ENCODE measurements at regions not wholly inside any gene's neighbourhood (a gene's known extent, or its start where the extent isn't known, plus 50 kb on each side); places are given as distances from the start of the nearest gene placed in this dataset.
"Not testable (repeated sequence)": the region's sequence is repeated elsewhere in the genome, so short reads cannot be mapped to it uniquely, and the experiment has no call there.

DNA sequence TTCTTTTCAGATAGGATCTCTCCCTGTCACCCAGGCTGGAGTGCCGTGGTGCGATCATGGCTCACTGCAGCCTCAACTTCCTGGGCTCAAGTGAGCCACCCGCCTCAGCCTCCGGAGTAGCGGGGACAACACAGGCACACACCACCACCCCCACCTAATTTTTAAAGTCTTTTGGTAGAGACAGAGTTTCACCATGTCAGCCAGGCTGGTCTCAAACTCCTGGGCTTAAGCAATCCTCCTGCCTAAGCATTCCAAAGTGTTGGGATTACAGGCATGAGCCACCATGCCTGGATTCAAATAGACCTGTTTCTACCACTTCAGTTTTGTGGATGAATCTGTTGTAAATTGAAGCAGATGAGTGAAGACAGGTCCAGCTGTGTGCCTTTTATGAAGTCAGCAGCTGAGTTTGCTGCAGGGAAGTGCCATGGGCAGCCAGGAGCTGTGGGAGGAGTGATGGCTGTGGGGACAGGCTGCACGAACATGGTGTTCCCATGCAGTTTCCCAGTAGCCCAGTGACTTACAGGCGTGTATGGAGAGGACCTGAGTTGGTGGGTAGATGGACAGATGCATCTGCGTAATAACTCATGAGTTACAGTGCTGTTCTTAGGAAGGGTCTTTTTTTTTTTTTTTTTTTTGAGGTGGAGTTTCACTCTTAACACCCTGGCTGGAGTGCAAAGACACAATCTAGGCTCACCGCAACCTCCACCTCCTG, 4476.4 kb upstream of the OR11H1 start:
- CTCF ChIA-PET (ENCODE audit: partially characterized antibody); H3K23ac ChIP-seq (ENCODE audit: insufficient read length); H4K20me1 ChIP-seq (replicated peaks in 1 of 2; ENCODE audit: control insufficient read depth in 1 of 2, insufficient read depth in 2 of 2, low read length in 2 of 2); H3K23me2 ChIP-seq (ENCODE audit: low read depth, low read length); H3K27me3 ChIP-seq (replicated peaks in 1 of 4; ENCODE audit: control insufficient read depth in 3 of 4, extremely low read depth in 1 of 4, insufficient read depth in 3 of 4, low read length in 3 of 4); H2AFZ ChIP-seq (ENCODE audit: low read length); H2AK5ac ChIP-seq (ENCODE audit: low read depth, low read length); POLR2A ChIA-PET (ENCODE audit: partially characterized antibody); H2BK20ac ChIP-seq (ENCODE audit: low read length); H2BK15ac ChIP-seq (ENCODE audit: low read length); H3K9ac ChIP-seq (replicated peaks in 1 of 4; ENCODE audit: extremely low read depth in 1 of 4, low read depth in 3 of 4, low read length in 3 of 4); H3K4me1 ChIP-seq (replicated peaks in 1 of 4; ENCODE audit: control insufficient read depth in 3 of 4, insufficient read depth in 4 of 4, low read length in 3 of 4); H4K5ac ChIP-seq (ENCODE audit: insufficient read length, low read depth, low read length); H3K4me3 ChIP-seq (ENCODE audit: extremely low read depth in 1 of 4, insufficient read depth in 2 of 4, low read depth in 3 of 4, low read length in 4 of 4); DNase-seq (ENCODE audit: low read depth in 1 of 2, low spot score in 2 of 2); H2BK12ac ChIP-seq (ENCODE audit: low read depth, low read length); H3K4ac ChIP-seq (replicated peaks; ENCODE audit: insufficient read length, low read depth, low read length); H3K36me3 ChIP-seq (ENCODE audit: control insufficient read depth in 2 of 4, insufficient read depth in 4 of 4, low read length in 3 of 4); H3K18ac ChIP-seq (ENCODE audit: extremely low read depth, low read length); FAIRE-seq; H4K8ac ChIP-seq (ENCODE audit: extremely low read depth, insufficient read depth, low read length); H2BK5ac ChIP-seq (ENCODE audit: low read depth, low read length); H3K79me2 ChIP-seq (ENCODE audit: control insufficient read depth in 1 of 2, insufficient read depth in 2 of 2, low read length in 2 of 2); H4K91ac ChIP-seq (replicated peaks; ENCODE audit: insufficient read length, low read length); H3K27ac ChIP-seq (ENCODE audit: low read depth, low read length); H3K79me1 ChIP-seq (ENCODE audit: low read depth, low read length); H3K14ac ChIP-seq (ENCODE audit: insufficient read length); H3K4me2 ChIP-seq (ENCODE audit: insufficient read depth in 1 of 2, low read depth in 2 of 2, low read length in 2 of 2); H2BK120ac ChIP-seq (replicated peaks; ENCODE audit: low read depth, low read length); H3K56ac ChIP-seq (replicated peaks; ENCODE audit: insufficient read length, low read depth, low read length): not testable (repeated sequence)
- WGBS, 2 experiments (ENCODE audit: extremely low coverage in 1 of 2, insufficient coverage in 1 of 2, insufficient read length in 1 of 2, insufficient replicate concordance in 2 of 2, low coverage in 1 of 2, low lambda C conversion rate in 2 of 2, missing lambda C conversion rate in 1 of 2), result 75% methylated on average over 7 of the region's 9 CpGs; no CpG with 5 or more reads in 1 of the 2 experiments
- peaks cover 56 to 64% of the 10 kb centered on the region in 2 experiments for H3K9me3 ChIP-seq (ENCODE audit: insufficient read depth in 2 of 2, low read depth in 1 of 2, low read length in 1 of 2)
